GM11168 (cell line): ENCODE measurements at regions not wholly inside any gene's neighbourhood (a gene's known extent, or its start where the extent isn't known, plus 50 kb on each side); places are given as distances from the start of the nearest gene placed in this dataset.

Source experiments
- in situ Hi-C: fragments of 300-500 bp; cut with MboI; formaldehyde crosslinking; loops from one replicate; pipeline ENCODE4 v1.12.0; 2022; ENCODE audit warnings: low sequenced_read_pairs; ENCODE audit not compliant: unreplicated experiment

GRCh38 chr5:171668097-171668412 is 117.6 kb upstream of the SMIM23 start:
- in situ Hi-C loops, result no loop called here

- in situ Hi-C loops, result no loop called here
Observed at GRCh38 chr5:171669571-171669970, 116.0 kb upstream of the SMIM23 start.

GRCh38 chr5:171672556-171672955 is 113.1 kb upstream of the SMIM23 start:
- in situ Hi-C loops, result no loop called here

GRCh38 chr5:171673328-171673727 is 112.3 kb upstream of the SMIM23 start:
- in situ Hi-C loops, result no loop called here

GRCh38 chr5:171673840-171674239 is 111.8 kb upstream of the SMIM23 start:
- in situ Hi-C loops, result no loop called here

GRCh38 chr5:171675511-171675910 is 110.1 kb upstream of the SMIM23 start:
- in situ Hi-C loops, result loop anchor here (5.0 kb wide), 1 partner anchor 42 kb away; no protein-coding TSS in a partner anchor

GRCh38 chr5:171676286-171676944 is 109.2 kb upstream of the SMIM23 start:
- in situ Hi-C loops, result loop anchor here (5.0 kb wide), 1 partner anchor 41 kb away; no protein-coding TSS in a partner anchor

- in situ Hi-C loops, result loop anchor here (5.0 kb wide), 1 partner anchor 39 kb away; no protein-coding TSS in a partner anchor
Observed at GRCh38 chr5:171678646-171679045, 107.0 kb upstream of the SMIM23 start.

GRCh38 chr5:171680485-171680884 is 105.1 kb upstream of the SMIM23 start:
- in situ Hi-C loops, result no loop called here

- in situ Hi-C loops, result no loop called here
Observed at GRCh38 chr5:171681061-171681460, 104.6 kb upstream of the SMIM23 start.

GRCh38 chr5:171681677-171682076 is 103.9 kb upstream of the SMIM23 start:
- in situ Hi-C loops, result no loop called here

- in situ Hi-C loops, result no loop called here
Observed at GRCh38 chr5:171682801-171683200, 102.8 kb upstream of the SMIM23 start.

- in situ Hi-C loops, result no loop called here
Observed at GRCh38 chr5:171684169-171684568, 101.4 kb upstream of the SMIM23 start.

GRCh38 chr5:171688696-171689495 is 96.7 kb upstream of the SMIM23 start:
- in situ Hi-C loops, result no loop called here

GRCh38 chr5:171689853-171690417 is 95.7 kb upstream of the SMIM23 start:
- in situ Hi-C loops, result no loop called here

- in situ Hi-C loops, result no loop called here
Observed at GRCh38 chr5:171692107-171692506, 93.5 kb upstream of the SMIM23 start.

- in situ Hi-C loops, result no loop called here
Observed at GRCh38 chr5:171692936-171693335, 92.7 kb upstream of the SMIM23 start.

GRCh38 chr5:171693412-171693811 is 92.2 kb upstream of the SMIM23 start:
- in situ Hi-C loops, result no loop called here

- in situ Hi-C loops, result no loop called here
Observed at GRCh38 chr5:171695804-171696203, 89.8 kb upstream of the SMIM23 start.

- in situ Hi-C loops, result no loop called here
Observed at GRCh38 chr5:171697221-171698102, 88.2 kb upstream of the SMIM23 start.
